Right ventricle myocardium inferior (tissue), 1 donor: ENCODE measurements at regions not wholly inside any gene's neighbourhood (a gene's known extent, or its start where the extent isn't known, plus 50 kb on each side); places are given as distances from the start of the nearest gene placed in this dataset.

ENCODE experiments used
- ATAC-seq: fragments of 200-7000 bp; cut with Tn5 transposase; one replicate; pipeline ENCODE4 v1.9.1; 2020; ENCODE audit warnings: mild to moderate bottlenecking, moderate library complexity
- DNase-seq: peaks from one replicate; pipeline ENCODE4 v3.0.0; 2021; ENCODE audit errors: missing footprints
- intact Hi-C: fragments of 100-400 bp; cut with DNase I; formaldehyde crosslinking; loops from one replicate; pipeline ENCODE4 v1.11.0; 2022
- donor health status: DM: no; HTN: yes; CAD: no; lungs with severe emphysema.

DNA sequence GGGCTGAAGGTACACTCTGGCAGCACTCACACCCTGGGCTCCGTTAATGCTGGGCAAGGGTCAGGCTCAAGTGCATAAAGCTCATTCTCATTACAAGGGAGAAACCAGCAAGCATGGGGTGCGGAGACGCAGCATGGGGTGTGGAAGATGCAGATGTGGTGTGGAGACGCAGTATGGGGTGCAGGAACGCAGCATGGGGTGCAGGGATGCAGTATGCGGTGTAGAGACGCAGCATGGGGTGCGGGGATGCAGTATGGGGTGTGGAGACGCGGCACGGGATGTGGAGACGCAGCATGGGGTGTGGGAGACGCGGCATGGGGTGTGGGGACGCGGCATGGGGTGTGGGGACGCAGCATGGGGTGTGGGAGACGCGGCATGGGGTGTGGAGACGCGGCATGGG is 390.7 kb downstream of the NPHP4 start:
- no peak for DNase-seq
- intact Hi-C loops = no loop called here
- ATAC-seq = no peak

DNA sequence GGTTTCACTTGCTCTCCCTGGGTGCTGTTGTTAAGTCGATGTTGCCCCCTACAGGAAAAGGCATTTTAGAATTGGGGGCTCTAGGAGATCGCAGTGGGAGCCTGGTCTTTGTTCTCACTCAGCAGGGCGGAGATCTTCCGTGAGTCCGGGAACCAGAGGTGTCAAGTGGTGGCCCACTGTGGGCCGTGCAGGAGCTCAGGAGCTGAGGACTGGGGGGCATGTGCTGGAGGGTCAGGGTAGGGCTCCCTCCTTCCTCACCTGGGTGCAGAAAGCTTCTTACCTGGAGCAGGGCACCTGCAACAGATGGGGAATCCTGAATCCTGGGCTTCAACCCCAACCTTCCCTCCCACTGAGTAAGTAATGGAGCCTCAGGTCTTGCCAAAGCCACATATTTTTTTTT is 392.7 kb downstream of the NPHP4 start:
- DNase-seq (no peak), ATAC-seq (no peak)
- intact Hi-C loops = no loop called here

DNA sequence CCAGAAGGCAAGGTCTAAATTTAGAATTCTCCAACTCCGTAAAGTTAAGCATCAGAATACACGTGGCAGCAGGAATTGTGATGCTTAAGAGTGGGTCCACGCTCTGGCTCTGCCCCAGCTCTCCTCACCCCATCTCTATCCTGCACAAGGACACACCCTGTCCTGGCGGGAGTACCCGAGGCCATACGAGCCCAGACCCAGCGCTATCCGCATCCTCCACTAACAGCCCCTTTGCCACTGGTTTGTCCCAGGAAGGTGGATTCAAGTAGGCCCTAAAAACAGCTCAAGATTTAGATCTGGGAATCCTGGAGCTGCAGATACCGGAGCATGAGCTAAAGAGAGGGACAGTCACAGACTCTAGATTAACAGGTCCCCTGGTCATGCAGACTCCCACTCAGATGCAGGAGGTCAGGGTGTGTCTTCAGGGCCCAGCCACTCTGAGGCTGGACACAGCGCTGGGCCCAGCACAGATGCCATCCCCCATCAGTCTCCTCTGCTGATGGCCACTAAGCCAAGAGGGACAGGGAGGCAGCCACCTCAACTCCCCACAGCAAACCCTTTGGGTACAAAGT is 393.3 kb downstream of the NPHP4 start:
- DNase-seq (no peak), ATAC-seq (no peak)
- intact Hi-C loops = no loop called here

DNA sequence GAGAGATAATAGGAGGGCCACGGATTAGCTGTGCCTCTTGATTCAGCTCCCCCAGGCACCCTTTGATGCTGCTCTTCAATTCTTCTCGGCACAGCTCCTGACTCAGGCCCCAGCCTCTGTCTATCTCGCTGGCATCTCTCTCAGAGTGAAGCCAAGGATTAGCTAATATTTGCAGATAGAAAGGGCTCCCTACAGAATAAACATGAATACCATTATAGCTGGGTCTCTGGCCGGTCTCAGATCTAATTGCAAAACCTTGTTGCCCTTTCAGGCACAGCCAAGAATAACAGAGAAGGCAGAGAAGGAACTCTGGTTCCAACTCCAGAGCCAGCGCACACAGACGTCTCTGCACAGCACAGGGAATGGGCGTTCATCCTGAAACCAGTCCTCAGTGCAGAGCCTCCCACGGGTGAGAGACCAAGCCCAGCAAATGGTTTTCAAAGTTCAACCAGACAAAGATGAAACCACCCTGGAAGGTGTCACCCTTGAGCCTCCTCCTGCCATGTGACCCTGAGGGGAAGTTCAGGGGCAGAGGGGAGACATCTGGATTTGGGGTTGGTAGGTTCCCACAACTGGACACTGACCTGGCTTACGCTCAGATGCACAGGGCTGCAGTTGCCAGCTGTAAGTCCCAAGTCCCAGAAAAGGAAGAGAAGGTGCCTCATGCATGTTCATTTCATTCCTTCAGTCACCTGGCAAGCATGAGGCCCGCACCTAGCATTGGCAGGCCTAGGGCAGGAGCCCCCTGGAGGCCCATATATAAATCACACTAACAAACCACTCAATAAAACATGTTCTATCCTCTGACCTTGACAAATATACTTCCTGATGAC is 394.0 kb downstream of the NPHP4 start:
- DNase-seq = no peak
- intact Hi-C loops = no loop called here
- ATAC-seq = peak; percentile 34

DNA sequence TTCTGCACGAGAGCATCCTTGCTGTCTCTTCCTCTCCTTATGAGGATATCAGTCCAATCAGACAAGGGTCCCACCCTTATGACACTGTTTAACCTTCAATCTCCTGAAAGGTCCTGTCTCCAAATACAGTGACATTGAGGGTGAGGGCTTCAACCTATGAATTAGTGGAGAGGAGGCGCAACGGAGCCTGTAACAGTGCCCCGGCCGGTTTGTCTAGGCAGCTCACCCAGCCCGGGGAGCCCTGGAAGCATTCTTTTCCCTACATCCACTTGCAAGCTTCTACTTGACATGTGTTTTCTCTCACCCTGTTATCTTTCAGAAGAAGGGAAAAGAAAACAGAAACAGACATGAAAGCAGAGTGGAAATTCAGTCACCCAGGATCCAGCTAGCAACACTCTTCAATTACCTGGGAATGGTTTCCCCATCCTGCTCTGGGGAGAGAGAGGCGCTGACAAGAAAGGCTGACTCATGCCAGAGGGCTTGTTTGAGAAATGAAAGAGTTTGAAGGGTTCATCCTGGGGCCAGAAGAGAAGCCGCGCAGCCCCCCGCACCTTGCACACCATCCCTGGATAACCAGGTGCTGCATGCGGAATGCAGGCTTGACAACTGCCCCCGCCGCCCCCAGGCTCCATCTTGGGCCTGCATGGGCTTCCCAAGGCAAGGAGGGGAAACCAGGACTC is 394.9 kb downstream of the NPHP4 start:
- ATAC-seq = no peak
- no peak for DNase-seq
- intact Hi-C loops = no loop called here

DNA sequence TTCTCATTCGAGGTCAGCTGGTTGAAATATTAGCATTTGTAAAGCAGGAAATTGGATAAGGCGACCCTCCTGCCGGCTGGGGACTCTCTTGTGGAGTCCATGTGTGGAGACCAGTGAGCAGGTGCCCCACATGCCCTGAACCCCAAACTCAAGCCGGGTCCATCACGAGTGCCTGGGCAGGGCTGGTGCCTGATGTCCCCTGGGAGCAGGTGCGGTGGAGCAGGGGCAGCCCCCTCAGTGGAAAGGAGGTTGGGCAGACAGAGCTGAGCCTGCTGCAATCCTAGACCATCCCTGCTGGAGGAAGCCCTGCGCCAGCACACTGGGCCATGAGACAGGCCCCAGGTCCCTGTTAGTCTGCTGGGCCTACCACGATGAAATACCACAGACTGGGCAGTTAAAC is 395.6 kb downstream of the NPHP4 start:
- ATAC-seq (no peak), DNase-seq (no peak)
- intact Hi-C loops = no loop called here

DNA sequence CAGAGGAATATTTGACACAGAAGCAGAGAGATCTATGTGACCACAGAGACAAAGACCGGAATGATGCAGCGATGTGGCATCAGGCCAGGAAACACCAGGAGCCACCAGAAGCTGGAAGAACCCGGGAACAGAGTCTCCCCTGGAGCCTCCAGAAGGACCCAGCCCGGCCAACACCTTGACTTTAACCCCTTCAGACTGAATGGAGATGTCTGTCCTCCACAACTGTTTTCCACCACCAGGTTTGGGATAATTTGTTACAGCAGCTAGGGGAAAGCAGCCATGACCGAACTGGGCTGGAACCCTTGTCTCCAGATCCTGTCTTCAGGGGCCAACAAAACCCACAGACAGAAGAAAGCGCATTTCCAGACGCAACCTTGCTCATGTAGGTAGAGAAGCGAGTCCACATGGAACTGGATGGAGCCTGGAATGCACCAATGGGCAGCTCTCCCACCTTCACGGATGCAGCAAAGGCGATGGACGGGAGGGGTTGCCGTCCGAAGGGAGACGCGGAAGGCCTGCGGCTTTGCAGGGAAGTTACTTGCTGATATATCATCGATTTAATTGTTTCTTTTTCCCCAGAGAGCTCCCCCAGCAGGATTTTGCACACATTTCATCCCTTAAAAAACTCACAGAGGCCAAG is 396.6 kb downstream of the NPHP4 start:
- no peak for ATAC-seq
- intact Hi-C loops = no loop called here

DNA sequence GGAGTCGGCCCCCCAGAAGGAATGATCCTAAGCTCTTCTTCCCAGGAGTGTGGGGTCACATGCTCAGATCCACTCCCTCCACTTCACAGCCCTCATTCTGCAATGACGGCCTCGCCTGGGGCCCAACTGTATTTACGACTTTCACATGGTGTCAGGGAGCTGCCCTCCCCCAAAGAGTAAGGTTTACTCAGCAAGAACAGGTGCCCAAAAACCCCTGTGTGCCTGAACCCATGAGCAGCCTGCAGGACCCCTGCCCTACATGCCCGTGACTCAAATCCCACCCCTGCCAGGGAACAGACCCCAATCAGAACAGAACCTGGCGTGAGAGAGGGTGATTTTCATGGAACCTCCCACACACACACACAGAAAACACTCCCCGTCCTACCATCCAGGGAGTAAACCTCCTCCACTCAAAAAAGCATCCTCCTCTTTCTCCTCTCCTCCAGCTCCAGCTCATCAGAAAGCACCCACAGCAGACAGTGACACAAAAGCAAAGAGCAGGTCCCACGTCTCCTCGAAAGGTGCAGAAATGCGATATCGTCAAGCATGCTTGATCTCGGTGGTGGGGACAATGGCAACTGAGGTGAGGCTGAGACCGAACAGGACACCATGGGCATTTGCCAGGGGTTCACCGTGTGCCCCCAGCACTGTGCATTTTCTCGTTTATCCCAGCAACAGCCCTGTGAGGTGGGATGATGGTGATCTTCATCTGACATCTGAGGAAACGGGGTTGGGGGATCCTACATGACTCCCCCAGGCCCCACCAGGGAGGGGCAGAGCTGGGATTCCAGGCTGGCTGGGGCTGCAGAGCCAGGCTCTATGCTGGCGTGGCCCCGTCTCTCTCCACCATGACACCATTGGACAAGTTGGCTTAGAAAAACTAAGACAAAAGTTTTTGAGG is 397.9 kb downstream of the NPHP4 start:
- DNase-seq = no peak
- intact Hi-C loops = no loop called here
- no peak for ATAC-seq

More for the DNA sequence above, 396.6 kb downstream of the NPHP4 start:
- no peak for DNase-seq

DNA sequence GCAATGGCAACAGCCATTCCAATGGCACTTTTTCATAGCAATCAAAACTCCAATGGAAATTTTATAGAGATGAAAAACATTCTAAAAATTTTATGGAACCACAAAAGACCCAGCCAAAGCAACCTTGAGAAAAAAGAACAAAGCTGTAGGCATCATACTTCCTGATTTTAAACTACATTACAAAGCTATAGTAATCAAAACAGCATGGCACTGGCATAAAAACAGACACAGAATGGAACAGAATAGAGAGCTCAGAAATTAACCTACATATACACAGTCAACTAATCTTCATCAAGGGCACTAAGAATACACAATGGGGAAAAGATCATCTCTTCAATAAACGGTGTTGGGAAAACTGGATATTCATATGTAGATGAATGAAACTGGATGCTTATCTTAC is 401.5 kb downstream of the NPHP4 start:
- ATAC-seq (no peak), DNase-seq (no peak)
- intact Hi-C loops = no loop called here

DNA sequence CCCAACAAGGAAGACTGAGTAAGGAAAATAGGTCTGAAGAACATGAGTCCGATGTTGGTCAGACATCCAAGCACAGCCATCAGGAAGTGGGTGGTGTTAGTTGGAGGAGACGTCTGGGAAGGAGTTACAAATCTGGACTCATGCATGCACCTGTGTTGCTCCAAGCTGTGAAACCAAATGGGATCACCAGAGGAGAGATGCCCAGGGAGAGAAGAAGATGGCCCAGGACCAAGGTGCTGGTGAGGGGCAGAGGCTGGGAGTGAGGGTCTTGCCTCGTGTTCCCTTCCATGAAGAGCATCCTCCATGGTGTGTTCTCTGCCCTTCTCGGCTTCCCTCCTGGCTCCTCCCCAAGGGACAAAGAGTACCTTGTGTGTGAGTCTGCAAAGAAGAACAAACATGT is 405.6 kb downstream of the NPHP4 start:
- DNase-seq (no peak), ATAC-seq (no peak)
- intact Hi-C loops = no loop called here

DNA sequence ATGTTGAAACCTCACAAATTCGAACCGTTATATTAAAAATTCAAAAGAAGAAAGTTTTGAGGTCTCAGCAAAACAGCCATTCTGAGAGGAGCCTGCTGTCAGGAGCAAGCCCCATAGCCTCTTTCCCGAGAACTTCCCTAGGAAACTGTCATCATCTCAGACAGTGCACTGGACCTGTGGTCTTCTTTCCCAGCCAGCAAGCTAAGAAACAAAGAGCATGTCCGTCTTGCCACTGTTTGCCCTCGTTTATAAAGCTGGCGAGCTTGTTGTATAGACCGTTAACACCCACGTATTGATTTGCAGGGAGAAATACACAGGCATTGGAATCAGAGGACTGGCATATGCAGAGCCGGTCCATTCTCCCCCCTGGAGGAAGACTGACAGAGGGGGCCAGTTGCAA is 407.0 kb downstream of the NPHP4 start:
- ATAC-seq = no peak
- intact Hi-C loops = no loop called here
- no peak for DNase-seq

DNA sequence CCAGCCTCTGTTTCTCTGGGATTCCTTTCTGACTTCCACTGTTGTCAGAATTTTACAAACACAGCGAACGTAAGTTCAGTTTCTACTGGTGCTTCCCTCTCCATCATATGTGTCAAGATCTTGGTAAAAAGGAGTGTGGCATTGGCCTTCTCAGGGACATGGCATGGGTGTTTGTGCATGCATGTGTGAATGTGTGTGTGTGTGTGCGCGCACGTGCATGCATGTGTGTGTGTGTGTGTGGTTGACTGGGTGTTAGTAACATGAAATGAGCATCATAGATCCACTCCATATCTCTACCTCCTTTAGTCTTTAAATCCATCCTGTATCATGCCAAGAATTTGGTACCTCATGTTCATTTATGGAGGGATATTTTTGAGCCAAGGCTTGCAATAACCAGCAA is 411.3 kb downstream of the NPHP4 start:
- ATAC-seq (no peak), DNase-seq (no peak)
- intact Hi-C loops = no loop called here

DNA sequence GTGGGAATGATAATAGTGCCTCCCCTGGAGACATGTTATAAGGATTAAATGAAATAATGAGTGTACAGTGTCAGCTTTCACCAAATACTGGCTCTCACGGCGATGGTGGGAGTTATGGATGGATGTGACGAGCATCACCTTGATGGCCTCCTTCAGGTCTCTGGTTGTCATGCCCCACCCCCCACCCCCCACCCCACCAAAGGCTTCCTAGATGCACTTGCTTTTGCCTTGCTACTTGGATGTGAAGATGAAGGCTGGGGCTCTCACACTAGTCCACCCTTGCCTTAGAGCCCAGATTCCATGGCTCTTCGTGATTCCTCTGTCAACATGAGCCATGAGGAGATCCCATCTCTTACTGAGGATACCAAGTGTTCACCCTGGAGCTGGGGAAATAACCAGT is 412.3 kb downstream of the NPHP4 start:
- intact Hi-C loops = no loop called here

DNA sequence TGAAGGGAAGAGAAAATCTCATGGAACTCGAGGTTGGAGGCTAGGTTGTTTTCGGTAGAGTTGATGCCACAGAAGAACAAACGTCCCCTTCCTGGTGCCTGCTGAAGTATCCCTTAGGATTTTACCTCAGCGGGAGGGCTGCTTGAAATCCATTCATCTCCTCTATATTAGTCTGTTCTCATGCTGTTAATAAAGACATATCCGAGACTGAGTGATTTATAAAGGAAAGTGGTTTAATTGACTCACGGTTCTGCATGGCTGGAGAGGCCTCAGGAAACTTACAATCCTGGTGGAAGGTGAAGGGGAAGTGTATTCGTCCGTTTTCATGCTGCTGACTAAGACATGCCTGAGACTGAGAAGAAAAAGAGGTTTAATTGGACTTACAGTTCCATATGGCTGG is 413.5 kb downstream of the NPHP4 start:
- intact Hi-C loops = no loop called here
- DNase-seq = no peak
- ATAC-seq = no peak

More for the DNA sequence above, 412.3 kb downstream of the NPHP4 start:
- no peak for DNase-seq
- no peak for ATAC-seq

DNA sequence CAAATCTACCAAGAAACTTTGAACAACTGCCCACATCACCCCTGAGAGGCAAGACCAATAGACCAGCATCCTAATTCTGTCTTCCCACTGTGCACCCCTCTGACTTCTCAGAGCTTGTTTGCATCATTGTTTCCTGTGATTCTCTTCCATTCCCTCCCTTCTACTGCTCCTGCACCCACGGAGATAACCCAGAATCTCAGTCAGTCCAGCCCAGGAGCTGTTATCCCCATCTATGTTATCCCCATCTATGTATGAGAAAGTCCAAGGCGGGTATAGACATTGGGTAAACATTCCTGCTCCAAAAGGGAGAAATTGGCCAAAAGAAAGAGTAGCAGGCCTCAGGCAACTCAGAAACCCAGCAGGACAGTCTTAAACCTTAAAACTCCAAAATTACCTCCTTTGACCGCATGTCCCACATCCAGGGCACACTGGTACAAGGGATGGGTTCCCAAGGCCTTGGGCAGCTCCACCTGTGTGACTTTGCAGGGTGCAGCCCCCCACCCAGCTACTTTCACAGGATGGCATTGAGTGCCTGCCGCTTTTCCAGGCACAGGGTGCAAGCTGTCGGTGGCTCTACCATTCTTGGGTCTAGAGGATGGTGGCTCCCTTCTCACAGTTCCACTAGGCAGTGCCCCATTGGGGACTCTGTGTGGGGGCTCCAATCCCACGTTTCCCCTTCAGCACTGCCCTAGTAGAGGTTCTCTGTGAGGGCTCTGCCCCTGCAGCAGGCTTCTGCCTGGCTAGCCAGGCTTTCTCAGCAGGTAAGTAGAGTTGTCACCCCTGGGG is 414.8 kb downstream of the NPHP4 start:
- no peak for DNase-seq
- ATAC-seq = no peak
- intact Hi-C loops = no loop called here

DNA sequence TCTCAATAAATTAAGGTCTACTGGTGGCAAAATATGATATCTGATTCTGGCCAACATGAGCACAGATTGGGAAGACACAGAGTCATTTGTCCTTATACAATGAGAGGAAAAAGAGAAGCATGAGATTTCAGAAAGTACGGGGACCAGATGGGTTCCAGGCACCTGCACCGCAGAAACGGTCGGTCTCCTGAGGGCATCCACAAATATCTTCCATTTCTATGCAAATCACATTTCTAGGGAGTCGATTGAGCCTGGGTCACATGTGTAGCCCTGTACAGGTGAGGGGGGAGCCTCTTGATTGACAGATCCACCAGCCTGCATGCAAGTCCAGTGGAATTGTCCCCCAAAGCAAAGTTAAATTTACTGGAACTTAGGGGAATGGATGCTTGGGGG is 415.6 kb downstream of the NPHP4 start:
- intact Hi-C loops = no loop called here
- ATAC-seq (no peak), DNase-seq (no peak)

DNA sequence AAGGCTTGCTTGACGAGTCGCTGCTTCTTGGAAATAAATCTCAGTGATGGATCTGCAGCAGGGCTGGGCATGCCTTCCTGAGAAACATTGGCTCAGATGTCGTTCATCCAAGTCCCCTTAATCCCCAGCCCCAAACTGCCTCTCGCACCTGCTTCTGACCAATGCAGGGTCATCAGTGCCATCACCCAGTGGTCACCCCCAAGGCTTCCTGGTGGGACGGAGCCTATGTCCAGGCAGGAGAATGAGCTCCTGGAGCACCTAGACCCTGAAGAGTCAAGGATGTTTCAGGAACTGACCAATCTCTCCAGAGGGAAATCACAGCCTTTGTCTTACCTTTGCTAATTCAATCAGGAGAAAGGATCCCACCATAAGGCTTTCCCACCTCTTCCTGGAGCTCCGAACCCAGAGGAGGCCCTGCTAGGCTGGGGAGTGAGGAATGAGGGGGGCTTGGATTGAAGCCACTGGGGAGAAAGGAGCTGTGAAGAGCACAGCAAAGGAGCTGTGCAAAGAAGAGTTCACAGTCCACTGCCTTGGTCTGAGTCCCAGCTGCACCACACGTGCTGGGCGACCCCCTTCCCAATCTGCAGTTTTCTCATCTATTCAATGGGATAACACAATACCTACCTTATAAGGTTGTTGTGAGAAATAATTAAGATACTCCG is 416.1 kb downstream of the NPHP4 start:
- DNase-seq = no peak
- intact Hi-C loops = no loop called here

More for the DNA sequence above, 416.1 kb downstream of the NPHP4 start:
- no peak for ATAC-seq
